Endothelial cell of umbilical vein (primary cell): ENCODE measurements at regions not wholly inside any gene's neighbourhood (a gene's known extent, or its start where the extent isn't known, plus 50 kb on each side); places are given as distances from the start of the nearest gene placed in this dataset.

Source experiments
- CTCF ChIP-seq, 2 donors: IDR thresholded peaks; 1 replicate in 1 of 2; 2 replicates in 1 of 2; pipeline ENCODE4 v1.5.1; 2011; ENCODE audit warnings: low read length in 2 of 2, mild to moderate bottlenecking in 2 of 2, moderate library complexity in 2 of 2, control low read depth in 1 of 2, inconsistent platforms in 1 of 2, low read depth in 1 of 2; ENCODE audit not compliant: insufficient read depth in 1 of 2; ENCODE audit errors: extremely low read depth in 1 of 2
- EZH2 ChIP-seq: IDR thresholded peaks from 2 replicates; pipeline ENCODE4 v1.6.1; 2012; ENCODE audit warnings: borderline replicate concordance, low read depth, mild to moderate bottlenecking, moderate library complexity, low read length, inconsistent platforms; ENCODE audit not compliant: severe bottlenecking
- GATA2 ChIP-seq: IDR thresholded peaks from 2 replicates; pipeline ENCODE4 v1.7.0; 2011; ENCODE audit warnings: low read depth, mild to moderate bottlenecking, moderate library complexity, mixed read lengths, low read length; ENCODE audit not compliant: insufficient read length, insufficient read depth
- POLR2A ChIP-seq: IDR thresholded peaks from 2 replicates; pipeline ENCODE4 v1.6.1; 2012; ENCODE audit warnings: low read depth, mild to moderate bottlenecking, control low read depth, low read length
- POLR2AphosphoS5 ChIP-seq: IDR thresholded peaks from 2 replicates; pipeline ENCODE4 v1.6.1; 2012; ENCODE audit warnings: low read depth, mild to moderate bottlenecking, control low read depth, low read length, moderate library complexity; ENCODE audit not compliant: insufficient read depth
- TF ChIP-seq, protein P1 (sequence below): IDR thresholded peaks from 2 replicates; pipeline ENCODE4 v1.6.1; 2011; ENCODE audit not compliant: insufficient read depth, insufficient read length

DNA sequence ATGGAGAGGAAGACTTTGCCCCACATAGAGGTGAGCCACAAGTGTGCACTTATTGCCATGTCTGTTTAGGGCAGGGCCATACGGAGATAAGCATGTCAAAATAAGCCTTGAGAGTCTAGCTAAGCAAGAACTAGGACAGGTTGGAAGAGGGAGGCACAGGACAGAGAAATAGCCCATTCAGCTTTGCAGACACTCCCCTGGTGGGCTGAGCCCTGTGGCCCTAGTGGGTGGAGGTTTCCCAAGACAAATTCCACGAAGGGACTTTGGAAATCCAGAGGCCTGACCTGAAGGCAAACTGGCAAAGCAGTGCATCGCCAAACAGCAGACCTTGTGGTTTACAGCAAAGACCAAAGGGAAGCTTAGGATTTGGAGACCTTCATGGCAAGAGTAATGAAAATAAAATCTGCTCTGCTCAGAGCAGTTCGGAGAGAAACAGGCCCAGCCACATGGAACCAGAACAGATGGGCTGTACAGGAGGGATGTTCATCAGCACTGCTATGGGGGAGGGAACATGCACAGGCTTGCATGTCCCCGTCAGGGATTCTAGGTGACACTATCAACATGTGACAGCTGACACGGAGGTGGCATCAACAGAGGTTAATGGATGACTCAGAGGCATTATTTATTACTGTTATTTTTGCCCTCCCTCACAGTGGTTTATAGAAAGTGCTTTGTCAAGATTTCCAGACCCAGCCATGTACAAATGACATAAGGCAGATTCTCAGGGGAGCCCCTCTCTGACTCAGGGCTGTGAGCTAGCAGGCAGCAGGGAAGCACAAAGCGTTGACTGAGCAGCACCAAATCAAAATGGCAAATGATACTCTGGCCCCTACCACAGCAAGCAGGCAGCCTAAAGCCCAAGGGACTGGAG is 90.1 kb upstream of the IRF2BP2 start:
- no peak for TF ChIP-seq CTCF (IDR thresholded peaks at IDR 0.05; ENCODE audit: extremely low read depth in 1 of 2, insufficient read depth in 1 of 2, low read depth in 1 of 2, low read length in 2 of 2)
- TF ChIP-seq GATA2: no peak
- no peak for TF ChIP-seq EZH2
- no peak for TF ChIP-seq POLR2AphosphoS5
- no peak for TF ChIP-seq POLR2A
- TF ChIP-seq, protein P1, sequence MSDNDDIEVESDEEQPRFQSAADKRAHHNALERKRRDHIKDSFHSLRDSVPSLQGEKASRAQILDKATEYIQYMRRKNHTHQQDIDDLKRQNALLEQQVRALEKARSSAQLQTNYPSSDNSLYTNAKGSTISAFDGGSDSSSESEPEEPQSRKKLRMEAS: no peak
